KMS-11 (cell line): ENCODE measurements at regions not wholly inside any gene's neighbourhood (a gene's known extent, or its start where the extent isn't known, plus 50 kb on each side); places are given as distances from the start of the nearest gene placed in this dataset.

ENCODE experiments used
- H2AFZ ChIP-seq: fragments of 200-600 bp; sonication (generic); 2 replicates; pipeline ENCODE4 v1.6.1; 2016; ENCODE audit warnings: antibody characterized with exemption, mixed run types, low read depth
- H3K27ac ChIP-seq: fragments of 200-600 bp; sonication (generic); 2 replicates; pipeline ENCODE4 v1.6.1; 2016; ENCODE audit warnings: mild to moderate bottlenecking, mixed run types
- H3K27me3 ChIP-seq: fragments of 200-600 bp; sonication (generic); 2 replicates; pipeline ENCODE4 v1.6.1; 2017; ENCODE audit warnings: mild to moderate bottlenecking, low read depth, mixed run types, moderate library complexity; ENCODE audit not compliant: insufficient read depth
- H3K36me3 ChIP-seq: fragments of 200-600 bp; sonication (generic); 2 replicates; pipeline ENCODE4 v1.6.1; 2017; ENCODE audit warnings: mild to moderate bottlenecking, mixed run types; ENCODE audit not compliant: insufficient read depth
- H3K4me1 ChIP-seq: fragments of 200-600 bp; sonication (generic); 2 replicates; pipeline ENCODE4 v1.6.1; 2016; ENCODE audit warnings: mild to moderate bottlenecking, low read depth, mixed run types; ENCODE audit not compliant: poor library complexity, severe bottlenecking
- H3K4me2 ChIP-seq: fragments of 200-600 bp; sonication (generic); 2 replicates; pipeline ENCODE4 v1.7.0; 2016; ENCODE audit warnings: mild to moderate bottlenecking, mixed run types
- H3K4me3 ChIP-seq: fragments of 200-600 bp; sonication (generic); IDR thresholded peaks from 2 replicates; pipeline ENCODE4 v1.6.1; 2017; ENCODE audit warnings: low read depth, low read length, mixed read lengths; ENCODE audit not compliant: insufficient read depth
- H3K79me2 ChIP-seq: fragments of 200-600 bp; sonication (generic); 2 replicates; pipeline ENCODE4 v1.6.1; 2016; ENCODE audit warnings: low read depth, mixed run types; ENCODE audit not compliant: insufficient read depth
- H3K9ac ChIP-seq: fragments of 200-600 bp; sonication (generic); 2 replicates; pipeline ENCODE4 v1.6.1; 2016; ENCODE audit warnings: mild to moderate bottlenecking, mixed run types
- H4K20me1 ChIP-seq: fragments of 200-600 bp; sonication (generic); 2 replicates; pipeline ENCODE4 v1.6.1; 2016; ENCODE audit warnings: mild to moderate bottlenecking, mixed run types; ENCODE audit not compliant: insufficient read depth
- CTCF ChIP-seq: fragments of 200-600 bp; sonication (generic); conservative IDR thresholded peaks from 2 replicates; pipeline ENCODE4 v1.6.1; 2017; ENCODE audit warnings: low read depth, mild to moderate bottlenecking, antibody characterized with exemption, low read length, moderate library complexity, mixed read lengths

- TF ChIP-seq CTCF = no peak
- no peak overlapping the region for H3K9ac ChIP-seq
- H3K4me1 ChIP-seq = no peaks in the 10 kb centered on the region
- H3K4me3 ChIP-seq = no peak overlapping the region
- no peaks in the 10 kb centered on the region for H3K79me2 ChIP-seq
- no peak overlapping the region for H2AFZ ChIP-seq
- no peaks in the 10 kb centered on the region for H3K36me3 ChIP-seq
- H3K27ac ChIP-seq = no peak overlapping the region
- H4K20me1 ChIP-seq = no peaks in the 10 kb centered on the region
- H3K27me3 ChIP-seq = no peaks in the 10 kb centered on the region
- no peak overlapping the region for H3K4me2 ChIP-seq
These were observed 595.1 kb upstream of the CCDC179 start for GRCh38 chr11:23455321-23455891.

GRCh38 chr11:23457641-23458040, 597.4 kb upstream of the CCDC179 start:
- Histone ChIP-seq H2AFZ (no peak overlapping the region), H3K4me2 (no peak overlapping the region), H3K36me3 (no peaks in the 10 kb centered on the region), H3K4me1 (no peaks in the 10 kb centered on the region), H4K20me1 (no peaks in the 10 kb centered on the region), H3K79me2 (no peaks in the 10 kb centered on the region), H3K27ac (no peak overlapping the region), H3K4me3 (no peak overlapping the region), H3K9ac (no peak overlapping the region), H3K27me3 (no peaks in the 10 kb centered on the region)
- no peak for TF ChIP-seq CTCF

GRCh38 chr11:23471878-23472277, 611.6 kb upstream of the CCDC179 start:
- H3K4me2 ChIP-seq = no peak overlapping the region
- no peaks in the 10 kb centered on the region for H4K20me1 ChIP-seq
- no peaks in the 10 kb centered on the region for H3K36me3 ChIP-seq
- H3K4me1 ChIP-seq = no peaks in the 10 kb centered on the region
- no peak overlapping the region for H3K27ac ChIP-seq
- H3K9ac ChIP-seq = no peak overlapping the region
- H3K79me2 ChIP-seq = no peaks in the 10 kb centered on the region
- H3K4me3 ChIP-seq = no peak overlapping the region
- TF ChIP-seq CTCF = no peak
- no peak overlapping the region for H2AFZ ChIP-seq
- H3K27me3 ChIP-seq = no peaks in the 10 kb centered on the region

- Histone ChIP-seq H3K27ac (no peak overlapping the region), H3K4me1 (no peaks in the 10 kb centered on the region), H2AFZ (no peak overlapping the region), H4K20me1 (no peaks in the 10 kb centered on the region), H3K27me3 (no peaks in the 10 kb centered on the region), H3K4me3 (no peak overlapping the region), H3K36me3 (no peaks in the 10 kb centered on the region), H3K4me2 (no peak overlapping the region), H3K79me2 (no peaks in the 10 kb centered on the region), H3K9ac (no peak overlapping the region)
- TF ChIP-seq CTCF = no peak
These were observed 613.5 kb upstream of the CCDC179 start for GRCh38 chr11:23473782-23474181.
